ENCODE measurements at regions not wholly inside any gene's neighbourhood (a gene's known extent, or its start where the extent isn't known, plus 50 kb on each side); places are given as distances from the start of the nearest gene placed in this dataset.

- ChIA-PET CTCF (no interaction called here), POLR2A (no interaction called here)
- Histone ChIP-seq H3K36me3 (ENCODE audit: control insufficient read depth in 2 of 2, insufficient read depth in 1 of 2, low read length in 2 of 2) (no peaks in the 10 kb centered on the region), H3K4me1 (ENCODE audit: control insufficient read depth, insufficient read depth, low read length) (no peaks in the 10 kb centered on the region), H3K9me3 (ENCODE audit: control insufficient read depth, insufficient read depth, low read depth, low read length) (no peaks in the 10 kb centered on the region), H3K4me3 (ENCODE audit: low read depth, low read length) (no peak overlapping the region), H3K27ac (ENCODE audit: extremely low read depth, low read depth, low read length) (no peak overlapping the region)
- no peak for TF ChIP-seq ZNF274 (IDR thresholded peaks at IDR 0.05; ENCODE audit: low read length)
- TF ChIP-seq ZNF274 (tag by site-specific recombination; IDR thresholded peaks at IDR 0.05; ENCODE audit: borderline replicate concordance), result no peak
- no peak for TF ChIP-seq SCRT2 (tag by site-specific recombination; IDR thresholded peaks at IDR 0.05)
- TF ChIP-seq ZNF629 (tag by site-specific recombination; IDR thresholded peaks at IDR 0.05), result no peak
- TF ChIP-seq KLF9 (tag by site-specific recombination; IDR thresholded peaks at IDR 0.05; ENCODE audit: low read depth), result no peak
- no peak for TF ChIP-seq KLF7 (tag by site-specific recombination; IDR thresholded peaks at IDR 0.05; ENCODE audit: borderline replicate concordance)
- no peak for TF ChIP-seq ZBTB44 (tag by site-specific recombination; IDR thresholded peaks at IDR 0.05)
- TF ChIP-seq OVOL3 (tag by site-specific recombination; IDR thresholded peaks at IDR 0.05), result no peak
- no peak for TF ChIP-seq ZNF660 (tag by site-specific recombination; IDR thresholded peaks at IDR 0.05)
- no peak for TF ChIP-seq ZNF544 (tag by site-specific recombination; IDR thresholded peaks at IDR 0.05)
- TF ChIP-seq MYNN (tag by site-specific recombination; IDR thresholded peaks at IDR 0.05; ENCODE audit: borderline replicate concordance), result no peak
- TF ChIP-seq, protein P1, sequence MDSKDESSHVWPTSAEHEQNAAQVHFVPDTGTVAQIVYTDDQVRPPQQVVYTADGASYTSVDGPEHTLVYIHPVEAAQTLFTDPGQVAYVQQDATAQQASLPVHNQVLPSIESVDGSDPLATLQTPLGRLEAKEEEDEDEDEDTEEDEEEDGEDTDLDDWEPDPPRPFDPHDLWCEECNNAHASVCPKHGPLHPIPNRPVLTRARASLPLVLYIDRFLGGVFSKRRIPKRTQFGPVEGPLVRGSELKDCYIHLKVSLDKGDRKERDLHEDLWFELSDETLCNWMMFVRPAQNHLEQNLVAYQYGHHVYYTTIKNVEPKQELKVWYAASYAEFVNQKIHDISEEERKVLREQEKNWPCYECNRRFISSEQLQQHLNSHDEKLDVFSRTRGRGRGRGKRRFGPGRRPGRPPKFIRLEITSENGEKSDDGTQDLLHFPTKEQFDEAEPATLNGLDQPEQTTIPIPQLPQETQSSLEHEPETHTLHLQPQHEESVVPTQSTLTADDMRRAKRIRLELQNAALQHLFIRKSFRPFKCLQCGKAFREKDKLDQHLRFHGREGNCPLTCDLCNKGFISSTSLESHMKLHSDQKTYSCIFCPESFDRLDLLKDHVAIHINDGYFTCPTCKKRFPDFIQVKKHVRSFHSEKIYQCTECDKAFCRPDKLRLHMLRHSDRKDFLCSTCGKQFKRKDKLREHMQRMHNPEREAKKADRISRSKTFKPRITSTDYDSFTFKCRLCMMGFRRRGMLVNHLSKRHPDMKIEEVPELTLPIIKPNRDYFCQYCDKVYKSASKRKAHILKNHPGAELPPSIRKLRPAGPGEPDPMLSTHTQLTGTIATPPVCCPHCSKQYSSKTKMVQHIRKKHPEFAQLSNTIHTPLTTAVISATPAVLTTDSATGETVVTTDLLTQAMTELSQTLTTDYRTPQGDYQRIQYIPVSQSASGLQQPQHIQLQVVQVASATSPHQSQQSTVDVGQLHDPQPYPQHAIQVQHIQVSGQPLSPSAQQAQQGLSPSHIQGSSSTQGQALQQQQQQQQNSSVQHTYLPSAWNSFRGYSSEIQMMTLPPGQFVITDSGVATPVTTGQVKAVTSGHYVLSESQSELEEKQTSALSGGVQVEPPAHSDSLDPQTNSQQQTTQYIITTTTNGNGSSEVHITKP (tag by site-specific recombination; IDR thresholded peaks at IDR 0.05), result no peak
- no peak for TF ChIP-seq ZIC2 (tag by site-specific recombination; IDR thresholded peaks at IDR 0.05)
- TF ChIP-seq ZNF521 (tag by site-specific recombination; IDR thresholded peaks at IDR 0.05), result no peak
- TF ChIP-seq, protein P2, sequence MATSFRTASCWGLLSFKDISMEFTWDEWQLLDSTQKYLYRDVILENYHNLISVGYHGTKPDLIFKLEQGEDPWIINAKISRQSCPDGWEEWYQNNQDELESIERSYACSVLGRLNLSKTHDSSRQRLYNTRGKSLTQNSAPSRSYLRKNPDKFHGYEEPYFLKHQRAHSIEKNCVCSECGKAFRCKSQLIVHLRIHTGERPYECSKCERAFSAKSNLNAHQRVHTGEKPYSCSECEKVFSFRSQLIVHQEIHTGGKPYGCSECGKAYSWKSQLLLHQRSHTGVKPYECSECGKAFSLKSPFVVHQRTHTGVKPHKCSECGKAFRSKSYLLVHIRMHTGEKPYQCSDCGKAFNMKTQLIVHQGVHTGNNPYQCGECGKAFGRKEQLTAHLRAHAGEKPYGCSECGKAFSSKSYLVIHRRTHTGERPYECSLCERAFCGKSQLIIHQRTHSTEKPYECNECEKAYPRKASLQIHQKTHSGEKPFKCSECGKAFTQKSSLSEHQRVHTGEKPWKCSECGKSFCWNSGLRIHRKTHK (tag by site-specific recombination; IDR thresholded peaks at IDR 0.05), result no peak
- no peak for TF ChIP-seq KLF8 (tag by site-specific recombination; IDR thresholded peaks at IDR 0.05)
Observed at GRCh38 chr13:88883741-88884140, 1212.6 kb downstream of the SLITRK5 start.

GRCh38 chr13:88887045-88887662 is 1216.0 kb downstream of the SLITRK5 start:
- H3K9me3 ChIP-seq (ENCODE audit: control insufficient read depth, insufficient read depth, low read depth, low read length), result no peaks in the 10 kb centered on the region
- no peaks in the 10 kb centered on the region for H3K4me1 ChIP-seq (ENCODE audit: control insufficient read depth, insufficient read depth, low read length)
- POLR2A ChIA-PET, result no interaction called here
- H3K27ac ChIP-seq (ENCODE audit: extremely low read depth, low read depth, low read length), result no peak overlapping the region
- CTCF ChIA-PET, result no interaction called here
- H3K4me3 ChIP-seq (ENCODE audit: low read depth, low read length), result no peak overlapping the region
- no peaks in the 10 kb centered on the region for H3K36me3 ChIP-seq (ENCODE audit: control insufficient read depth in 2 of 2, insufficient read depth in 1 of 2, low read length in 2 of 2)
- no peak for TF ChIP-seq ZNF280D (tag by site-specific recombination; IDR thresholded peaks at IDR 0.05)
- no peak for TF ChIP-seq ZNF670 (tag by site-specific recombination; IDR thresholded peaks at IDR 0.05; ENCODE audit: low read depth)
- TF ChIP-seq TSHZ1 (tag by site-specific recombination; IDR thresholded peaks at IDR 0.05; ENCODE audit: borderline replicate concordance), result no peak
- no peak for TF ChIP-seq ZNF548 (tag by site-specific recombination; IDR thresholded peaks at IDR 0.05)
- TF ChIP-seq ZNF155 (tag by site-specific recombination; IDR thresholded peaks at IDR 0.05), result no peak
- TF ChIP-seq MYNN (tag by site-specific recombination; IDR thresholded peaks at IDR 0.05; ENCODE audit: borderline replicate concordance), result no peak
- TF ChIP-seq ZNF132 (tag by site-specific recombination; IDR thresholded peaks at IDR 0.05; ENCODE audit: borderline replicate concordance), result no peak

Measured in HEK293 (cell line).